Activated CD4-positive, alpha-beta T cell treated with anti-CD3 and anti-CD28 coated beads, Interleukin-2, amount 10 ng/mL, durations not matched to agents 7 days and 5 days (primary cell): ENCODE measurements at regions not wholly inside any gene's neighbourhood (a gene's known extent, or its start where the extent isn't known, plus 50 kb on each side); places are given as distances from the start of the nearest gene placed in this dataset.

ENCODE experiments used
- CTCF ChIA-PET: fragments of 350-600 bp; sonication (Branson Sonifier 250); formaldehyde crosslinking; loops from one replicate; lab custom pipeline; 2021; ENCODE audit warnings: antibody characterized with exemption; lab: Charles Lee
- POLR2A ChIA-PET: fragments of 350-600 bp; sonication (Branson Sonifier 250); formaldehyde crosslinking; loops from one replicate; lab custom pipeline; 2021; ENCODE audit warnings: antibody characterized with exemption; lab: Charles Lee
- DNase-seq: peaks from one replicate; pipeline ENCODE4 v3.0.0-alpha.2; 2020
- H3K27ac Mint-ChIP-seq: one replicate; pipeline ENCODE4 v1.8.0; 2021; ENCODE audit warnings: mild to moderate bottlenecking, moderate library complexity, mixed read lengths
- H3K27me3 Mint-ChIP-seq: one replicate; pipeline ENCODE4 v1.8.0; 2021; ENCODE audit warnings: mixed read lengths
- H3K36me3 Mint-ChIP-seq: one replicate; pipeline ENCODE4 v1.8.0; 2021; ENCODE audit warnings: low read depth, mixed read lengths
- H3K4me1 Mint-ChIP-seq: one replicate; pipeline ENCODE4 v1.8.0; 2021; ENCODE audit warnings: mixed read lengths
- H3K4me3 Mint-ChIP-seq: one replicate; pipeline ENCODE4 v1.8.0; 2021; ENCODE audit warnings: mild to moderate bottlenecking, moderate library complexity, mixed read lengths
- H3K9me3 Mint-ChIP-seq: one replicate; pipeline ENCODE4 v1.8.0; 2021; ENCODE audit warnings: mixed read lengths

- CTCF ChIA-PET = interaction anchor here (0.6 kb wide), 1 partner anchor 29 kb away, joined by 5 read pairs; no protein-coding TSS in a partner anchor
- Mint-ChIP-seq H3K4me3 (no peak overlapping the region), H3K9me3 (no peaks in the 10 kb centered on the region), H3K27ac (no peak overlapping the region), H3K4me1 (no peaks in the 10 kb centered on the region), H3K36me3 (no peaks in the 10 kb centered on the region), H3K27me3 (no peaks in the 10 kb centered on the region)
- no peak for DNase-seq
- POLR2A ChIA-PET = no interaction called here
These were observed 622.8 kb upstream of the NRSN1 start for GRCh38 chr6:23503173-23503572.

GRCh38 chr6:23505026-23505425, 621.0 kb upstream of the NRSN1 start:
- no peaks in the 10 kb centered on the region for H3K9me3 Mint-ChIP-seq
- no peaks in the 10 kb centered on the region for H3K27me3 Mint-ChIP-seq
- no peak overlapping the region for H3K4me3 Mint-ChIP-seq
- ChIA-PET CTCF (no interaction called here), POLR2A (no interaction called here)
- no peak for DNase-seq
- H3K4me1 Mint-ChIP-seq = no peaks in the 10 kb centered on the region
- H3K27ac Mint-ChIP-seq = no peak overlapping the region
- no peaks in the 10 kb centered on the region for H3K36me3 Mint-ChIP-seq

GRCh38 chr6:23510778-23511510, 615.1 kb upstream of the NRSN1 start:
- peaks cover 2% of the 10 kb centered on the region for H3K9me3 Mint-ChIP-seq
- DNase-seq = no peak
- no peak overlapping the region for H3K4me3 Mint-ChIP-seq
- H3K27me3 Mint-ChIP-seq = no peaks in the 10 kb centered on the region
- POLR2A ChIA-PET = no interaction called here
- CTCF ChIA-PET = no interaction called here
- no peaks in the 10 kb centered on the region for H3K4me1 Mint-ChIP-seq
- no peaks in the 10 kb centered on the region for H3K36me3 Mint-ChIP-seq
- no peak overlapping the region for H3K27ac Mint-ChIP-seq

- Mint-ChIP-seq H3K27ac (no peak overlapping the region), H3K27me3 (no peaks in the 10 kb centered on the region), H3K9me3 (peaks cover 2% of the 10 kb centered on the region), H3K4me1 (no peaks in the 10 kb centered on the region), H3K36me3 (no peaks in the 10 kb centered on the region), H3K4me3 (no peak overlapping the region)
- ChIA-PET CTCF (no interaction called here), POLR2A (no interaction called here)
- no peak for DNase-seq
These were observed 614.2 kb upstream of the NRSN1 start for GRCh38 chr6:23511817-23512216.

DNA sequence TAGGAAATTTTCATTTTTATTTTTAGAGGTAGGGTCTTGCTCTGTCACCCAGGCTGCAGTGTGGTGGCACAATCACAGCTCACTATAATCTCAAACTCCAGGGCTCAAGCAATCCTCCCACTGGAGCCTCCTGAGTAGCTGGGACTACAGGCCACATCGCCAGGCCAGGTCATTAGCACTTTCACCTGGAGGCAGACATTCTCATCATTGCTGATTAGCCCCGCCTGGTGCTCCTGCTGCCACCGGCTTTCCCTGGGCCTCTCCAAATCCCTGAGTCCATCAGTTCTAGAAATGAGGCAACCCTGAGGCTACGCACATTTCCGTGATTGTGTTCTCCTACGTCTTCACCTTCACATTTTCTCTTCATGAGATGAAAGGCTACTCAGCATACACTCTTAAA, 607.7 kb upstream of the NRSN1 start:
- Mint-ChIP-seq H3K4me3 (no peak overlapping the region), H3K36me3 (no peaks in the 10 kb centered on the region), H3K4me1 (no peaks in the 10 kb centered on the region), H3K9me3 (no peaks in the 10 kb centered on the region), H3K27me3 (no peaks in the 10 kb centered on the region), H3K27ac (no peak overlapping the region)
- POLR2A ChIA-PET = no interaction called here
- DNase-seq = no peak
- CTCF ChIA-PET = no interaction called here

DNA sequence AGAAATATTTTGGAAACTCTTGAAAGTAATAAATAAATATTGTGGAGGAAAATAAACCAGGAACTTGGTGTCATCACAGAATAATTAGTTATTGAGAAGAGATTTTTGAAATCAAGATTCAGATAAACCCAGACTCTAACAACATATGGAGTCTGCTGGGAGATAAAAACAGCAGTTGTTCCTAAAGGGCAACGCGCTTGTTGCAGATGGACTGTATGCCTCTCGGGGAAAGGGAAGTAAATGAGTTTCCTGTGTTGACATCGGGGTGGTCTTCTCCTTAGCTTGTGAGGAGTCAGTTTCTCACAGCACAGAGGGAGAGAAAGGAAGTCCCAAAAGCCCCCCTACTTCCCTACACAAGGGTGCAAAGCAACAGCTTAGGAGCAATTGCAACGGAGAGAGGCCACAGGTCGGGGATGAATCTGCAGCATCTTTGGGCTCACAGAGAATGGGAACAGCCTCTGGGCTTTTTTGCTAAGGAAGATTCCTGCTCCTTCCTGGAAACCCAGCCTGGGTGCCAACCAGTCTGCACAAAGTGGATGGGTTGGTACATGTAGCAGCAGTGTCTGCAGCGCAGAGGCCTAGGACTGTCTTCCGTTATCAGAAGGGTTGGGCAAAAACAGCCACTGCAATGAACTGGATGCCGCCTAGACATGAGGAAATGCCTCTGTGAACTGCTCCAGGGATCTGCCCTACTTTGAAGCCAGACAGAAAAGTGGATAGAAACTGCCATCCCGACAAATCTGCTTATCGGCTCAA, 603.0 kb upstream of the NRSN1 start:
- Mint-ChIP-seq H3K36me3 (no peaks in the 10 kb centered on the region), H3K27ac (no peak overlapping the region), H3K4me1 (no peaks in the 10 kb centered on the region), H3K9me3 (no peaks in the 10 kb centered on the region), H3K27me3 (no peaks in the 10 kb centered on the region), H3K4me3 (no peak overlapping the region)
- ChIA-PET CTCF (no interaction called here), POLR2A (no interaction called here)
- no peak for DNase-seq

GRCh38 chr6:23523771-23524170, 602.2 kb upstream of the NRSN1 start:
- no peak overlapping the region for H3K27ac Mint-ChIP-seq
- CTCF ChIA-PET = no interaction called here
- no peaks in the 10 kb centered on the region for H3K36me3 Mint-ChIP-seq
- H3K9me3 Mint-ChIP-seq = no peaks in the 10 kb centered on the region
- no peaks in the 10 kb centered on the region for H3K4me1 Mint-ChIP-seq
- no peak overlapping the region for H3K4me3 Mint-ChIP-seq
- POLR2A ChIA-PET = no interaction called here
- DNase-seq = no peak
- H3K27me3 Mint-ChIP-seq = no peaks in the 10 kb centered on the region

- no peak overlapping the region for H3K4me3 Mint-ChIP-seq
- CTCF ChIA-PET = interaction anchor here (0.6 kb wide), 1 partner anchor 98 kb away, joined by 3 read pairs; no protein-coding TSS in a partner anchor
- no peaks in the 10 kb centered on the region for H3K9me3 Mint-ChIP-seq
- no peak overlapping the region for H3K27ac Mint-ChIP-seq
- no peaks in the 10 kb centered on the region for H3K4me1 Mint-ChIP-seq
- POLR2A ChIA-PET = no interaction called here
- no peaks in the 10 kb centered on the region for H3K36me3 Mint-ChIP-seq
- no peak for DNase-seq
- H3K27me3 Mint-ChIP-seq = no peaks in the 10 kb centered on the region
These were observed 601.5 kb upstream of the NRSN1 start for GRCh38 chr6:23524548-23524947.

GRCh38 chr6:23526526-23526925, 599.5 kb upstream of the NRSN1 start:
- H3K27ac Mint-ChIP-seq = no peak overlapping the region
- no peak overlapping the region for H3K4me3 Mint-ChIP-seq
- CTCF ChIA-PET = no interaction called here
- H3K4me1 Mint-ChIP-seq = peaks cover 5% of the 10 kb centered on the region
- POLR2A ChIA-PET = no interaction called here
- H3K27me3 Mint-ChIP-seq = no peaks in the 10 kb centered on the region
- no peaks in the 10 kb centered on the region for H3K36me3 Mint-ChIP-seq
- DNase-seq = no peak
- no peaks in the 10 kb centered on the region for H3K9me3 Mint-ChIP-seq

DNA sequence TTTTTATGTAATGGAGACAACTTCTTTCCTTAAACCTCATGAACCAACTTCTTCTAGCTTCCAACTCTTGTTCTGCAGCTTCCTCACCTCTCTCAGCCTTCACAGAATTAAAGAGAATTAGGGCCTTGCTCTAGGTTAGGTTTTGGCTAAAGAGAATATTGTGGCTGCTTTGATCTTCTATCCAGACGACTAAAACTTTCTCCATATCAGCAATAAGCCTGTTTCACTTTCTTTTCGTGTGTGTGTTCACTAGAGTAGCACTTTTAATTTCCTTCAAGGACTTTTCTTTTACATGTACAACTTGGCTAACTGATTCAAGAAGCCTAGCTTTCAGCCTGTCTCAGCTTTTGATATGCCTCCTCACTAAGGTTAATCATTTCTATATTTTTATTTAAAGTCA, 596.1 kb upstream of the NRSN1 start:
- Mint-ChIP-seq H3K9me3 (no peaks in the 10 kb centered on the region), H3K27ac (no peak overlapping the region), H3K27me3 (no peaks in the 10 kb centered on the region), H3K4me3 (no peak overlapping the region), H3K4me1 (peaks cover 5% of the 10 kb centered on the region), H3K36me3 (no peaks in the 10 kb centered on the region)
- ChIA-PET CTCF (no interaction called here), POLR2A (no interaction called here)
- no peak for DNase-seq

DNA sequence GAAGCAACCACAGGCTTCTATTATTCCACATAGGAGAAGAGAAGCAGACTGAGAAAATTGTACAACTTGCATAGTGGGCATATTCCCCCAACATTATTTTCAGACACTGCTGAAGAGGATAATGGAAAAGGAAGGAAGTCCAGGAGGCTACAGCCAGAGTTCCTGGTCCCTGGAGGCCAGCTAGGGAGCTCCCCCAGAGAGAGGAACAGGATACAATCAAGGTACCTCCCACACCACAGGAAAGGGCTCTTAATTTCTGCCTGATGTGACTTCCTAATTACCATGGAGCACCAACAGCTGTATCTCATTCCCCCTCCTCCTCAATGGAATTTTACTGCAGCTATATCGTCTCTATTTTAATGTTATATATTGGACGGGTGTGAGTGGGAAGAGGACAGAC, 594.3 kb upstream of the NRSN1 start:
- DNase-seq = no peak
- peaks cover 5% of the 10 kb centered on the region for H3K4me1 Mint-ChIP-seq
- H3K9me3 Mint-ChIP-seq = no peaks in the 10 kb centered on the region
- ChIA-PET CTCF (no interaction called here), POLR2A (no interaction called here)
- H3K4me3 Mint-ChIP-seq = no peak overlapping the region
- no peak overlapping the region for H3K27ac Mint-ChIP-seq
- H3K36me3 Mint-ChIP-seq = no peaks in the 10 kb centered on the region
- H3K27me3 Mint-ChIP-seq = no peaks in the 10 kb centered on the region

DNA sequence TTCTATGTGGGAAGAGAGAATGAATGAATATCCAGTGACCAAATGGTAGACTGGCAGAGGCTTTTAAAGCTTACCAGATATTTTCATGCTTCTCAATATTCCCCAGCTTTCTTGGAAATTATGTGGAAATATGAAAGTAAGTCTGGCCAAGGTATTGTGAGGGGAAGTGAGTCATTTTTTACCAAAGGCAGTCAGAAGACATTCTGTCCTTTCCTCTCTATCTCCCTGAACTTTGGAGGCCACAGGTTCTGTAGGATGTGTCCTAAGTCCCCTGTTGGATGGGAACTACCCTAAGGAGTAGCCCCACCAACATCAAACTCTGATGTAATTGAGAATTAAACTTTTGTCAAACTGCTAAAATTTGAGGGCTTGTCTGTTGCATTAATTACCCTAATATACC, 593.8 kb upstream of the NRSN1 start:
- H3K4me1 Mint-ChIP-seq = peaks cover 5% of the 10 kb centered on the region

DNA sequence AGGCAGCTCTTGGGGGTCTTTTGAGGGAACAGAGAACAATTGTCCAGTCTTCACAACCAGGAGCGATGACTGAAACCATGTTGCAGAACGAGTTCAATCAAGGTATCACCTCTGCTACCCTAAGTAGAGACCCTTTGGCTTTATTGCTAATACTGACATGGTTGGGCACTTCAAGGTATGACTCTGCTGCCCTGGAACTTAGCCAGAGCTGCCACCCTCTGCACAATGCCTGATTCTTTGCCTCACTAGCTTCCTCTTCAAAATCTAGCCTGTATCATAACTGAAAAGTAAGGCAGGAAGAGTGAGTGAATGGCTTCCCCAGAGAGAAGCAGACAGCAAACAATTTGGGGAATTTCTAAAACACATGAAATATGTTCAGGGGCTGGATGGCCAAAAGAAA, 592.7 kb upstream of the NRSN1 start:
- H3K27me3 Mint-ChIP-seq = no peaks in the 10 kb centered on the region
- no peak overlapping the region for H3K27ac Mint-ChIP-seq
- peaks cover 5% of the 10 kb centered on the region for H3K4me1 Mint-ChIP-seq
- no peak overlapping the region for H3K4me3 Mint-ChIP-seq
- POLR2A ChIA-PET = no interaction called here
- no peaks in the 10 kb centered on the region for H3K36me3 Mint-ChIP-seq
- H3K9me3 Mint-ChIP-seq = no peaks in the 10 kb centered on the region
- CTCF ChIA-PET = no interaction called here
- DNase-seq = no peak

More for the DNA sequence above, 593.8 kb upstream of the NRSN1 start:
- ChIA-PET CTCF (no interaction called here), POLR2A (no interaction called here)
- Mint-ChIP-seq H3K27me3 (no peaks in the 10 kb centered on the region), H3K36me3 (no peaks in the 10 kb centered on the region), H3K27ac (no peak overlapping the region), H3K9me3 (no peaks in the 10 kb centered on the region), H3K4me3 (no peak overlapping the region)
- no peak for DNase-seq
